Prostate gland (tissue), 2 donors: ENCODE measurements at regions not wholly inside any gene's neighbourhood (a gene's known extent, or its start where the extent isn't known, plus 50 kb on each side); places are given as distances from the start of the nearest gene placed in this dataset.
A peak's percentile ranks its signal among the peaks of the same experiment; 100 is the strongest.

Experiments used
- DNase-seq: peaks from one replicate; pipeline ENCODE4 v3.0.0-alpha.2; 2019; ENCODE audit warnings: low spot score
- H3K27ac ChIP-seq, 2 donors: fragments of 200-600 bp; sonication (generic); 2 replicates each; pipeline ENCODE4 v1.5.1; 2017 to 2019
- H3K27me3 ChIP-seq: fragments of 200-600 bp; sonication (generic); replicated peaks from 2 replicates; pipeline ENCODE4 v1.5.1; 2019; ENCODE audit not compliant: insufficient read depth
- H3K36me3 ChIP-seq, 2 donors: fragments of 200-600 bp; sonication (generic); 1 replicate in 1 of 2; 2 replicates in 1 of 2; pipeline versions ENCODE4 v1.5.1 to v1.8.1; 2017 to 2019
- H3K4me1 ChIP-seq: fragments of 200-600 bp; sonication (generic); replicated peaks from 2 replicates; pipeline ENCODE4 v1.5.1; 2019
- H3K4me3 ChIP-seq, 2 donors: fragments of 200-600 bp; sonication (generic); 2 replicates each; pipeline ENCODE4 v1.5.1; 2017 to 2019
- H3K9me3 ChIP-seq: fragments of 200-600 bp; sonication (generic); 2 replicates; pipeline ENCODE4 v1.5.1; 2017
- CTCF ChIP-seq, 4 experiments: fragments of 200-600 bp in 2 of 4; fragments of 450-650 bp in 2 of 4; sonication (generic) in 2 of 4; IDR thresholded peaks; 1 replicate in 3 of 4; 2 replicates in 1 of 4; pipeline ENCODE4 v1.5.1; 2016 to 2019; ENCODE audit warnings: antibody characterized with exemption in 4 of 4, mild to moderate bottlenecking in 2 of 4, moderate library complexity in 2 of 4
- POLR2A ChIP-seq: fragments of 450-650 bp; IDR thresholded peaks from one replicate; pipeline ENCODE4 v1.6.1; 2016; ENCODE audit warnings: antibody characterized with exemption, mild to moderate bottlenecking
- POLR2AphosphoS5 ChIP-seq: sonication (generic); formaldehyde crosslinking; IDR thresholded peaks from one replicate; pipeline ENCODE4 v1.6.1; 2017; ENCODE audit warnings: antibody characterized with exemption
- WGBS: methylation state at CpG from one replicate; pipeline ENCODE4 v1.1.5; 2018; 5-methylcytosine and 5-hydroxymethylcytosine counted together
- intact Hi-C: fragments of 100-400 bp; cut with DNase I; formaldehyde crosslinking; loops from one replicate; pipeline ENCODE4 v1.14.2; 2022

GRCh38 chr2:181763423-181763822 lies 83.1 kb upstream of the NEUROD1 start:
- H3K36me3 ChIP-seq = no peaks in the 10 kb centered on the region
- no peak overlapping the region for H3K4me3 ChIP-seq
- no peak for TF ChIP-seq POLR2AphosphoS5
- TF ChIP-seq CTCF (IDR thresholded peaks at IDR 0.05) = no peak
- TF ChIP-seq POLR2A = no peak
- no peak for DNase-seq
- H3K4me1 ChIP-seq = no peaks in the 10 kb centered on the region
- no peaks in the 10 kb centered on the region for H3K27me3 ChIP-seq
- no peak overlapping the region for H3K27ac ChIP-seq
- H3K9me3 ChIP-seq = no peaks in the 10 kb centered on the region
- 82% methylated on average over 4 of the region's 4 CpGs for WGBS
- intact Hi-C loops = no loop called here

GRCh38 chr2:181764095-181764963 lies 84.0 kb upstream of the NEUROD1 start:
- 73% methylated on average over 4 of the region's 4 CpGs for WGBS
- no peak overlapping the region for H3K27ac ChIP-seq
- H3K36me3 ChIP-seq = no peaks in the 10 kb centered on the region
- H3K27me3 ChIP-seq = no peaks in the 10 kb centered on the region
- no peak overlapping the region for H3K4me3 ChIP-seq
- no peak for TF ChIP-seq POLR2AphosphoS5
- no peaks in the 10 kb centered on the region for H3K9me3 ChIP-seq
- no peaks in the 10 kb centered on the region for H3K4me1 ChIP-seq
- intact Hi-C loops = no loop called here
- no peak for DNase-seq

- no peak for TF ChIP-seq POLR2AphosphoS5
- TF ChIP-seq POLR2A = no peak
- TF ChIP-seq CTCF (IDR thresholded peaks at IDR 0.05) = no peak
Measured at GRCh38 chr2:181766129-181766528, 85.8 kb upstream of the NEUROD1 start.

GRCh38 chr2:181770150-181770549 lies 89.8 kb upstream of the NEUROD1 start:
- H3K36me3 ChIP-seq = no peaks in the 10 kb centered on the region
- no peak overlapping the region for H3K27ac ChIP-seq
- intact Hi-C loops = no loop called here
- TF ChIP-seq POLR2A (no peak), POLR2AphosphoS5 (peak; percentile 68), CTCF (IDR thresholded peaks at IDR 0.05) (no peak)
- H3K27me3 ChIP-seq = no peaks in the 10 kb centered on the region
- H3K4me1 ChIP-seq = peaks cover 6% of the 10 kb centered on the region
- no peak overlapping the region for H3K4me3 ChIP-seq
- peak; percentile 15 for DNase-seq
- no peaks in the 10 kb centered on the region for H3K9me3 ChIP-seq

More at GRCh38 chr2:181766129-181766528, 85.8 kb upstream of the NEUROD1 start:
- Histone ChIP-seq H3K4me1 (peaks cover 2% of the 10 kb centered on the region), H3K27me3 (no peaks in the 10 kb centered on the region), H3K27ac (no peak overlapping the region), H3K4me3 (no peak overlapping the region), H3K36me3 (no peaks in the 10 kb centered on the region), H3K9me3 (no peaks in the 10 kb centered on the region)
- DNase-seq = no peak
- intact Hi-C loops = no loop called here

GRCh38 chr2:181771356-181771755 lies 91.0 kb upstream of the NEUROD1 start:
- H3K4me3 ChIP-seq = no peak overlapping the region
- no peak overlapping the region for H3K27ac ChIP-seq
- 42% methylated on average over 2 of the region's 2 CpGs for WGBS
- H3K36me3 ChIP-seq = no peaks in the 10 kb centered on the region
- no peaks in the 10 kb centered on the region for H3K9me3 ChIP-seq
- H3K27me3 ChIP-seq = no peaks in the 10 kb centered on the region
- DNase-seq = peak; percentile 40
- TF ChIP-seq CTCF (IDR thresholded peaks at IDR 0.05) (no peak), POLR2AphosphoS5 (peak; percentile 61), POLR2A (no peak)
- intact Hi-C loops = no loop called here
- peaks cover 6% of the 10 kb centered on the region for H3K4me1 ChIP-seq
